ENCODE measurements at regions not wholly inside any gene's neighbourhood (a gene's known extent, or its start where the extent isn't known, plus 50 kb on each side); places are given as distances from the start of the nearest gene placed in this dataset.

- H3K4me3 ChIP-seq (ENCODE audit: low read depth, poor library complexity, severe bottlenecking) = no peak overlapping the region
- 82 to 84% methylated on average over 4 of the region's 4 CpGs for WGBS, 2 donors
- intact Hi-C loops (cut with DNase I; ENCODE audit: low total_unique reads) = no loop called here
- no peak for DNase-seq (ENCODE audit: low spot score in 2 of 2)
- TF ChIP-seq CTCF (IDR thresholded peaks at IDR 0.05) = no peak
- no peak for TF ChIP-seq POLR2A (IDR thresholded peaks at IDR 0.05)
Observed at GRCh38 chr2:2590841-2591541, 259.9 kb upstream of the MYT1L start.

GRCh38 chr2:2590141-2590540 is 259.1 kb upstream of the MYT1L start:
- H3K4me3 ChIP-seq (ENCODE audit: low read depth, poor library complexity, severe bottlenecking) = no peak overlapping the region
- TF ChIP-seq POLR2A (IDR thresholded peaks at IDR 0.05) (no peak), CTCF (IDR thresholded peaks at IDR 0.05) (no peak)
- WGBS, 2 donors = 56 to 87% methylated on average over 1 of the region's 1 CpG
- no peak for DNase-seq (ENCODE audit: low spot score in 2 of 2)
- intact Hi-C loops (cut with DNase I; ENCODE audit: low total_unique reads) = no loop called here

GRCh38 chr2:2588777-2589176 is 257.7 kb upstream of the MYT1L start:
- DNase-seq (ENCODE audit: low spot score in 2 of 2) = no peak
- WGBS, 2 donors = 82 to 91% methylated on average over 4 of the region's 4 CpGs
- TF ChIP-seq POLR2A (IDR thresholded peaks at IDR 0.05) = no peak
- TF ChIP-seq CTCF (IDR thresholded peaks at IDR 0.05) = no peak
- H3K4me3 ChIP-seq (ENCODE audit: low read depth, poor library complexity, severe bottlenecking) = no peak overlapping the region
- intact Hi-C loops (cut with DNase I; ENCODE audit: low total_unique reads) = no loop called here

- no peak overlapping the region for H3K4me3 ChIP-seq (ENCODE audit: low read depth, poor library complexity, severe bottlenecking)
- TF ChIP-seq POLR2A (IDR thresholded peaks at IDR 0.05) (no peak), CTCF (IDR thresholded peaks at IDR 0.05) (no peak)
- WGBS, 2 donors = 76 to 82% methylated on average over 4 of the region's 4 CpGs
- DNase-seq (ENCODE audit: low spot score in 2 of 2) = no peak
- intact Hi-C loops (cut with DNase I; ENCODE audit: low total_unique reads) = no loop called here
Observed at GRCh38 chr2:2587354-2587753, 256.3 kb upstream of the MYT1L start.

- WGBS, 2 donors = 58 to 63% methylated on average over 9 of the region's 9 CpGs
- no peak for TF ChIP-seq POLR2A (IDR thresholded peaks at IDR 0.05)
- no peak for TF ChIP-seq CTCF (IDR thresholded peaks at IDR 0.05)
- H3K4me3 ChIP-seq (ENCODE audit: low read depth, poor library complexity, severe bottlenecking) = no peak overlapping the region
- peak in 1 of 2 donors; percentile 54 for DNase-seq (ENCODE audit: low spot score in 2 of 2)
- intact Hi-C loops (cut with DNase I; ENCODE audit: low total_unique reads) = no loop called here
Observed at GRCh38 chr2:2586931-2587330, 255.9 kb upstream of the MYT1L start.

Data from lower leg skin (tissue), 4 donors.